Gastrocnemius medialis (tissue), 4 donors: ENCODE measurements at regions not wholly inside any gene's neighbourhood (a gene's known extent, or its start where the extent isn't known, plus 50 kb on each side); places are given as distances from the start of the nearest gene placed in this dataset.

Source experiments
- ATAC-seq, 2 donors: fragments of 150-250 bp; one replicate each; pipeline ENCODE4 v1.9.1; 2016
- DNase-seq, 2 donors: peaks; one replicate each; pipeline ENCODE4 v3.0.0-alpha.2; 2019
- H3K27ac ChIP-seq, 4 donors: fragments of 200-600 bp; sonication (generic); 1 replicate in 1 of 4; 2 replicates in 3 of 4; pipeline ENCODE4 v1.5.1; 2016 to 2018; ENCODE audit warnings: mild to moderate bottlenecking in 2 of 4, moderate library complexity in 1 of 4
- H3K27me3 ChIP-seq, 3 donors: fragments of 200-600 bp; sonication (generic) in 2 of 3; 1 replicate in 1 of 3; 2 replicates in 2 of 3; pipeline versions ENCODE4 v1.5.1 to v1.6.0; 2016 to 2019; ENCODE audit warnings: mild to moderate bottlenecking in 1 of 3, moderate library complexity in 1 of 3
- H3K36me3 ChIP-seq, 2 donors: fragments of 200-600 bp; sonication (generic) in 1 of 2; one replicate each; pipeline ENCODE4 v1.5.1; 2017 to 2018
- H3K4me1 ChIP-seq, 2 donors: fragments of 200-600 bp; sonication (generic) in 1 of 2; one replicate each; pipeline ENCODE4 v1.5.1; 2016 to 2017; ENCODE audit warnings: mild to moderate bottlenecking in 2 of 2
- H3K4me3 ChIP-seq, 4 donors: fragments of 200-600 bp; sonication (generic) in 3 of 4; 1 replicate in 1 of 4; 2 replicates in 3 of 4; pipeline ENCODE4 v1.5.1; 2016 to 2019; ENCODE audit warnings: mild to moderate bottlenecking in 2 of 4
- H3K9me3 ChIP-seq, 3 donors: fragments of 200-600 bp; sonication (generic) in 2 of 3; 1 replicate in 1 of 3; 2 replicates in 2 of 3; pipeline ENCODE4 v1.5.1; 2016 to 2019
- CTCF ChIP-seq, 5 experiments: fragments of 450-650 bp in 3 of 5; fragments of 200-600 bp in 2 of 5; sonication (generic) in 2 of 5; IDR thresholded peaks in 4 of 5; conservative IDR thresholded peaks in 1 of 5; 1 replicate in 4 of 5; 2 replicates in 1 of 5; pipeline ENCODE4 v1.5.1; 2016 to 2019; ENCODE audit warnings: antibody characterized with exemption in 5 of 5, mild to moderate bottlenecking in 3 of 5, moderate library complexity in 3 of 5
- POLR2A ChIP-seq, 2 donors: fragments of 450-650 bp; IDR thresholded peaks; one replicate each; pipeline ENCODE4 v1.6.1; 2017; ENCODE audit warnings: antibody characterized with exemption in 2 of 2, mild to moderate bottlenecking in 2 of 2, moderate library complexity in 2 of 2
- in situ Hi-C, 4 donors: fragments of 200-750 bp; cut with MboI; loops; one replicate each; pipeline versions ENCODE4 v1.15.0 to v1.8.0; 2017; ENCODE audit warnings: low sequenced_read_pairs in 4 of 4
- intact Hi-C: fragments of 100-400 bp; cut with DNase I; formaldehyde crosslinking; loops from one replicate; pipeline ENCODE4 v1.15.1; 2023; ENCODE audit warnings: low total_unique reads

- Histone ChIP-seq H3K36me3 (no peaks in the 10 kb centered on the region), H3K27ac (no peak overlapping the region), H3K27me3 (no peaks in the 10 kb centered on the region), H3K4me3 (no peak overlapping the region), H3K9me3 (no peaks in the 10 kb centered on the region), H3K4me1 (peaks cover 16 to 21% of the 10 kb centered on the region in 2 donors)
- intact Hi-C loops: loop anchor here (1.0 to 10.0 kb wide), 7 partner anchors 14 to 762 kb away; partner anchors contain the start of gene PIK3R1
- ATAC-seq (no peak), DNase-seq (no peak)
- in situ Hi-C loops: loop anchor here in 3 of 4 donors (25.0 kb wide), 5 partner anchors 197 to 972 kb away; partner anchors contain the start of gene PIK3R1 (in 1 of the 3)
- TF ChIP-seq POLR2A (IDR thresholded peaks at IDR 0.05) (no peak), CTCF (IDR thresholded peaks at IDR 0.05 in 4 of 5, conservative IDR thresholded peaks at IDR 0.05 in 1 of 5) (no peak)
These were observed 294.1 kb upstream of the CD180 start for GRCh38 chr5:67490543-67491321.

- in situ Hi-C loops: loop anchor here in 3 of 4 donors (25.0 kb wide), 5 partner anchors 198 to 973 kb away; partner anchors contain the start of gene PIK3R1 (in 1 of the 3)
- Histone ChIP-seq H3K36me3 (no peaks in the 10 kb centered on the region), H3K27ac (no peak overlapping the region), H3K27me3 (no peaks in the 10 kb centered on the region), H3K4me1 (peaks cover under 1 to 8% of the 10 kb centered on the region in 2 donors), H3K9me3 (no peaks in the 10 kb centered on the region), H3K4me3 (no peak overlapping the region)
- intact Hi-C loops: no loop called here
- ATAC-seq: no peak
- no peak for TF ChIP-seq POLR2A (IDR thresholded peaks at IDR 0.05)
- TF ChIP-seq CTCF (IDR thresholded peaks at IDR 0.05 in 4 of 5, conservative IDR thresholded peaks at IDR 0.05 in 1 of 5): no peak
- DNase-seq: no peak
These were observed 292.3 kb upstream of the CD180 start for GRCh38 chr5:67488885-67489284.

- no peak for DNase-seq
- Histone ChIP-seq H3K4me1 (no peaks in the 10 kb centered on the region), H3K4me3 (no peak overlapping the region), H3K27me3 (no peaks in the 10 kb centered on the region), H3K36me3 (no peaks in the 10 kb centered on the region), H3K9me3 (no peaks in the 10 kb centered on the region), H3K27ac (no peak overlapping the region)
- TF ChIP-seq POLR2A (IDR thresholded peaks at IDR 0.05) (no peak), CTCF (IDR thresholded peaks at IDR 0.05 in 4 of 5, conservative IDR thresholded peaks at IDR 0.05 in 1 of 5) (no peak)
- intact Hi-C loops: no loop called here
- in situ Hi-C loops: loop anchor here in 3 of 4 donors (25.0 kb wide), 5 partner anchors 199 to 974 kb away; partner anchors contain the start of gene PIK3R1 (in 1 of the 3)
- ATAC-seq: no peak
These were observed 291.3 kb upstream of the CD180 start for GRCh38 chr5:67487862-67488261.

GRCh38 chr5:67483453-67484030, 286.9 kb upstream of the CD180 start:
- no peak for ATAC-seq
- intact Hi-C loops: no loop called here

More at GRCh38 chr5:67483453-67484030, 286.9 kb upstream of the CD180 start:
- H3K27ac ChIP-seq: no peak overlapping the region
- TF ChIP-seq CTCF (IDR thresholded peaks at IDR 0.05 in 4 of 5, conservative IDR thresholded peaks at IDR 0.05 in 1 of 5): no peak
- TF ChIP-seq POLR2A (IDR thresholded peaks at IDR 0.05): no peak
- DNase-seq: no peak
- H3K27me3 ChIP-seq: no peaks in the 10 kb centered on the region
- no peaks in the 10 kb centered on the region for H3K36me3 ChIP-seq
- no peaks in the 10 kb centered on the region for H3K9me3 ChIP-seq
- in situ Hi-C loops: loop anchor here in 3 of 4 donors (25.0 kb wide), 5 partner anchors 204 to 979 kb away; partner anchors contain the start of gene PIK3R1 (in 1 of the 3)
- no peak overlapping the region for H3K4me3 ChIP-seq
- H3K4me1 ChIP-seq: no peaks in the 10 kb centered on the region
